Breast epithelium (tissue), 3 donors: ENCODE measurements at regions not wholly inside any gene's neighbourhood (a gene's known extent, or its start where the extent isn't known, plus 50 kb on each side); places are given as distances from the start of the nearest gene placed in this dataset.

Experiments
- POLR2A ChIP-seq: fragments of 450-650 bp; IDR thresholded peaks from one replicate; pipeline ENCODE4 v1.6.1; 2016; ENCODE audit warnings: antibody characterized with exemption, mild to moderate bottlenecking, moderate library complexity
- TF ChIP-seq, protein P1 (sequence below), 3 donors: fragments of 450-650 bp; IDR thresholded peaks; one replicate each; pipeline ENCODE4 v1.5.1; 2016 to 2017; ENCODE audit warnings: antibody characterized with exemption in 3 of 3, mild to moderate bottlenecking in 3 of 3, moderate library complexity in 3 of 3

DNA sequence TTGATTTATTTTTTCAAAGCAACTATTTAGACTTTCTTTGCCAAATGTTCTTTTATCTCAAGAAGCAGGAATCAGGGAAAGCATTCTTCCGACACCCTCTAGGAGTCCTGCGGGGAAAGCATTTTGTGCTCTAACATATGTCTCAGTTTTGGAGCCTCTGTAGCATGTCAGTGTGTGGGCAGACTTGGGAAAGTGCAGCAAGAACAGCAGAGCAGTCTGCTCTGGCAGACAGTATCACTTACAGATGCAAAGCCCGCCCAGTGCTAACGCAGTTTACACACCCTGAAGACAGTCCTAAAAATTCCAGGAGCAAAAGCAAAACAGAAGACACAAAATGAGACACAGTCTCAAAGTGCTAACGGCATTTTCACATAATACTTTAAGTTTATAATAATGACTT, 393.5 kb downstream of the KLF12 start:
- TF ChIP-seq, protein P1, sequence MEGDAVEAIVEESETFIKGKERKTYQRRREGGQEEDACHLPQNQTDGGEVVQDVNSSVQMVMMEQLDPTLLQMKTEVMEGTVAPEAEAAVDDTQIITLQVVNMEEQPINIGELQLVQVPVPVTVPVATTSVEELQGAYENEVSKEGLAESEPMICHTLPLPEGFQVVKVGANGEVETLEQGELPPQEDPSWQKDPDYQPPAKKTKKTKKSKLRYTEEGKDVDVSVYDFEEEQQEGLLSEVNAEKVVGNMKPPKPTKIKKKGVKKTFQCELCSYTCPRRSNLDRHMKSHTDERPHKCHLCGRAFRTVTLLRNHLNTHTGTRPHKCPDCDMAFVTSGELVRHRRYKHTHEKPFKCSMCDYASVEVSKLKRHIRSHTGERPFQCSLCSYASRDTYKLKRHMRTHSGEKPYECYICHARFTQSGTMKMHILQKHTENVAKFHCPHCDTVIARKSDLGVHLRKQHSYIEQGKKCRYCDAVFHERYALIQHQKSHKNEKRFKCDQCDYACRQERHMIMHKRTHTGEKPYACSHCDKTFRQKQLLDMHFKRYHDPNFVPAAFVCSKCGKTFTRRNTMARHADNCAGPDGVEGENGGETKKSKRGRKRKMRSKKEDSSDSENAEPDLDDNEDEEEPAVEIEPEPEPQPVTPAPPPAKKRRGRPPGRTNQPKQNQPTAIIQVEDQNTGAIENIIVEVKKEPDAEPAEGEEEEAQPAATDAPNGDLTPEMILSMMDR (IDR thresholded peaks at IDR 0.05): no peak
- TF ChIP-seq POLR2A: no peak
